Stimulated activated CD4-positive, alpha-beta T cell treated with anti-CD3 and anti-CD28 coated beads, Interleukin-15, amount 100 ng/mL, for 48 hours (primary cell): ENCODE measurements at regions not wholly inside any gene's neighbourhood (a gene's known extent, or its start where the extent isn't known, plus 50 kb on each side); places are given as distances from the start of the nearest gene placed in this dataset.

Experiments
- DNase-seq, 2 donors: peaks; one replicate each; pipeline ENCODE4 v3.0.0-alpha.2; 2020; ENCODE audit warnings: low read depth in 2 of 2

DNA sequence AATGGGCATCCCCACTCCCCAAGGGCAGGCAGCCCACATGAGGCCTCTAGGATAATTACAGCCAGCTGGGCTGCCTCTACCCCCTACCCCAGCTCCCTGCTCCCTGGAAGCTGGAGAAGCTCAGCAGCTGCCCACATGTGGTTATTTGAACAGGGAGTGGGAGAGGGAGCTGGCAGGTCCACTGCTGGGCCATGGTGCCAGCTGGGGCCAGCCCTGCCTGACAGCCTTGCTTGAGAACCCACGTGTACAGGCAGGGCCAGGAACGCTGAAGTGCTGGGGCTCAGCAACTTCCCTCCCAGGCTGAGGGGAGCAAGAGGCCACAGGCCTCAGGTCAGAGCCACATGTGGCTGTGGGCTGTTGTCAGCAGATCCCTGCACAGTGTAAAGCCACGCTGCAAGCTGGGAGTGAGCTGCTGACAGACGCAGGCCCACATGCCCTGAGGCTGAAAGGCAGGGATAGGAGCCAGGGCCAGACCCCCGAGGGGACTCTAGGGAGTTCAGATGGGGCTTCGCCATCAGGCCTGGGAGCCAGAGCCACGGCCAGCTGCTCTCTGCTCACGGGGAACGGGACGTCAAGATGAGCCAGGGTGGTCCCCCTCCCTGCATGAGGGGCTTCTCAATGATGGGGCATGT, 129.0 kb downstream of the SYF2 start:
- DNase-seq, result no peak

DNA sequence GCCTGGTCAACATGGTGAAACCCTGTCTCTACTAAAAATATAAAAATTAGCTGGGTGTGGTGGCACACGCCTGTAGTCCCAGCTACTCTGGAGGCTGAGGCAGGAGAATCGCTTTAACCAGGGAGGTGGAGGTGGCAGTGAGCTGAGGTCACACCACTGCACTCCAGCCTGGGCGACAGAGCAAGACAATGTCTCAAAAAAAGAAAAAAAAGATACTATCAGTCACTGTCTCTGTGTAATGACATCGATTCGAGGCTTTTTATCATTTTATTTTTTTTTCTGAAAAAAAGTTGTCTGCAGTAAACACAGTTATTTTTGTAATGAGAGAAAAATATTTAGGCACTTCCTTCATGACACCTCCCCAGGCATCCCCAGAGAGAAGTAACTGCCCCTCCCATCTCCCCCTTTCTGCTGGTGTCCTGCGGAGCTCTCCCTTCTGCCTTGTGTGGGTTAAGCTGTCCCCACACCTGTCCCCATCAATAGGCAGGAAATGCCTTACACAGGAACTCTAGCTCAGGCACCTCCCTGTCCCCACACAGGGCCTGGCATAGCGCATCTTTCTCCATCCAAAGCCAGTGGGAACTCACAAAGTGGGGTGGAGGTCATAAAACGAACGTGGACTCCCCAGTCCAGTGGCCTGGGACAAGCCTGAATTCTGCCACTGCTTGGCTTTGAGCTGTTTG, 132.0 kb downstream of the SYF2 start:
- DNase-seq, result no peak

GRCh38 chr1:25099343-25099951, 132.9 kb downstream of the SYF2 start:
- DNase-seq, result no peak

DNA sequence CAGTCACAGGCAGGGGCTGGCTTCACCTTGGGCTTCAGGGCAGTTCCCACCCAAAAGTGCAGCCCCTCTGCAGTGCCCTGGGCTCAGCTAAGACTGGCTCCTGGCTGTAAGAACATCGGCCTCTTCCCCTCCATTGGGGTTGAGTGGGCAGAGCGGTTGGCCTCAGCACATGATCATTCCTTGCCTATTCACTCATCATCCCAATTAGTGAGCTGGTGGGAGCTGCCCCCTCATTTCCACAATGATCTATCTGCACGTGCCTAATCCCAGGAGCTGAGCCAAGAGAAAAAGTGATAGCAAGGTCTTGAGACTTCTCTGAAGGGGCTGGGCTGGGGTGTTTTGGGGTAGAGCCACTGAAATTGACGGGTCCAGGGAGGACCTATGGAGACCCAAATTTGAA, 133.6 kb downstream of the SYF2 start:
- no peak for DNase-seq

DNA sequence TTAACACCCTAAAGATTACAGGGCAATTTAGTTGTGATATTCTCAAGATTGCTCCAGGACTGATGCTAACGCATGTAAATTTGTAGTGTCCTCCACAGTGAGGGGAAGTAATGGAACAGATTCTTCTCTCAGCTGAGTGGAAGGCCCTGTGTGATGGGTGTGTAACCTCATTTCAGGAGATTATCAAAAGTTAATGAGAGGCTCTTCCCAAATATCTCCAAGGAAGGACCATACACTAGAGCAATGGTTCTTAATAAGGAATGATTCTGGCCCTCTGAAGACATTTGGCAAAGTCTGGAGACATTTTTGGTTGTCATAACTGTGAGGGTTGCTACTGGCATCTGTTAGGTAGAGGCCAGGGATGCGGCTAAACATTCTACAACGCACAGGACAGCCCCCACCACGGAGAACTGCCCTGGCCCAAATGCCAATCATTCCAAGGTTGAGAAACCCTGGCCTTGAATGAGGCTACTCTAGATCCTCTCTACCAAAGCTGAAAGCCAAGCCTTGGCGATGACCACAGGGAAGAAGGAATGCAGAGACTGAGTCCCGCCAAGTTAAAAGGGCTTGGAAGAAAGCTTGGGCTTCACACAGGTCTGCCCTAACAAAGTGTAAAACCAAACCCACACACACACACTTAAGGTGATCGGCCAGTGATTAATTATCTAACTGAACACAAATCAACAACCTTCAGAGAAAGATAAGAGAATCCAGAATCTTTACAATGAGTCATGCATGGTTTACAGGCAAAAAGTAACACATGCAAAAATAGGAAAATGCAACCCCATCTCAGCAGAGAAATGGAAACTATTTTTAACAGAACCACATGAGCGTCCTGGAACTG, 135.8 kb downstream of the SYF2 start:
- DNase-seq, result no peak

DNA sequence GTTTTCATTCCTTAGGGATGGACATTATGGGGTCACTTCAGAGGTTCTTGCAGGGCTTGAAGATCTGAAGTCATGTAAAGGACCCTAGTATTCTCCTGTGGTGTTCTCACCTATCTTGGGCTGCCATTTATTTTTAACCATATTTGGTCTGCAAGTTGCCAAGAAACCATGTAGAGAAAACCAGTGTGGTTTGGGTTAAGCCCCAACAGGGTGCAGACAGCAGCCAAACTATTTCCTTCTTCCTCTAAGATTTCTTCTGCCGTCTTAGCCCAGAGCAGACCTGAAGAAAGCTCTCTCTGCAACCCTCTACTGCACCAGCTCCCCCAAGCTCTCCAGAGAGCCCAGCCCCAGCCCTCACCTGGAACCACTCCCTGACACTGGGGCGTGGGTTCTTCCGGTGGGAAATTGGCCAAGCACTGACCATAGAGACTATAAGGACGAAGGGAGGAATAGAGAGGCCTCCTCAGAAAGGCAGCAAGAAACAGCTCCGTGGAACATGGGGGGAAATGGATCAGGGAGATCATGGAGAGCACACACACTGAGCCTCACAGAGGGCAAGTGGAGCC, 136.6 kb downstream of the SYF2 start:
- DNase-seq, result no peak

- no peak for DNase-seq
Measured at GRCh38 chr1:25094995-25095394, 137.3 kb downstream of the SYF2 start.

GRCh38 chr1:25094229-25094628, 138.1 kb downstream of the SYF2 start:
- DNase-seq, result no peak

DNA sequence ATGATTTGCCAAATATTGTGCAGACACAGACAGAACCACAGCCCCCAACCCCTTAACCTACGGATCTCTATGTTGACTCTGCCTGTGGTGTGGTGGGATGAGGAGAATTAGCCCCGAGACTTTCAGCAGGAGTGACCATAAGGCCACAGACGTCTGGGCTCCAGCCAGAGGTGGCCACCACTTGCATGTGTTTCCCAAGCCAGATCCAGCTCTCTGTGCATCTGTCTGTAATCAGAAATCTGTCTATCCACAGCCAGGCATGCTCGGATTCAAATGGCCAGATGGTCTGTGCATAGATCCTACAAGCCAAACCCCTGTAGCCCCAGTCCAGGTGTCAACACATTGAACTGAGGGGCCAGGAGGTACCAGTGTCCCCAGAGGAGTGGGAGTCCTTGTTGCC, 140.6 kb downstream of the SYF2 start:
- DNase-seq, result no peak

DNA sequence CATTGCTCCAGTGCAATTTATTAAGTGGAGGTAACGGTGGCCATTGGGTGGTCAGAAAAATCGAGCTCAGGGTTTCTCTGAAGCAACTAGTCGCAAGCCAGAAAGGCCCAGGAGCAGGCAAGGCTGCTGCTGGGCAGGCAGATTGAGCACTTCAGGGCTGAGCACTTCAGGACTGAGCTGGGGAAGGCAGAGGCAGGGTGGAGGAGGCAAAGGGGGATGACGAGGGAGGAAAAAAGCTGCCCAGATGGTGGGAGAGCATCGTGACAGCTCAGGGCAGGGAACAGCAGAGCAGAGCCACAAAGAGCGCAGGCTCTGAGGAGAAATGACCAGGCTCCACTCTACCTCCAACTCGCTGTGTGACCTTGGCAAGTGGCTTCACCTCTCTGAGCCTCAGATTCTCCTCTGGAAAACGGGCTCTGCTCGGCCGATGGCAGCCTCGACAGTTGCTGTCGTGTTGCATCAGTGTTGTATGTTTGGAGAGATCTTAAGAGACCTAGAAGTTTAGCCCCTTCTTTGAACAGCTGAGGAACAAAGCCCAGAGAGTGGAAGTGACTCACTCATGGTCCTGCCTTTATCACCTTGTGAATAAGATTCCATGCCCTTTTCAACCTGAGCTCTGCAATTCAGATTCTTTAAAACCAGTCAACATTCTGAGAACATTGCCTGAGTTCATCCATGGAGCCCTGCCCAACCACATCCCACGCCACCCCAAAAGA, 141.4 kb downstream of the SYF2 start:
- DNase-seq, result no peak

DNA sequence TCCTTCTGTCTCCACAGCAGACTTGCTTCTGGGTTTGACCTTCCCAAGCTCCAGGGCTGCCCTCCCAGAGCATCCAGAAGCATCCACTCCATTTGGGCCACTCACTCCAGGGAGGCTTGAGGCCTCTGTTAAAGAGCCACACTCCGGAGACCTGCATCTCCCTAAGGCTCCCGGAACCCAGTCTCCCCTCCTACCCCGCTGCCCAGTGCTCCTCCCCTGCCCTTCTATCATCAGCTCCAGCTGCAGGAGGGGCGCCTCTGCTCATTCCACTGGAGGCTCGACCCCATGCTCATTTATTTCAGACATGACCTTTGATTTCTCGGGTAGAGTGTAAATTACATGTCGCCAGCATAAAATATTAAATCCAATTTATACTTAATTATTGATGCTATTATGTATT, 142.5 kb downstream of the SYF2 start:
- no peak for DNase-seq

- no peak for DNase-seq
Measured at GRCh38 chr1:25088946-25089345, 143.4 kb downstream of the SYF2 start.

DNA sequence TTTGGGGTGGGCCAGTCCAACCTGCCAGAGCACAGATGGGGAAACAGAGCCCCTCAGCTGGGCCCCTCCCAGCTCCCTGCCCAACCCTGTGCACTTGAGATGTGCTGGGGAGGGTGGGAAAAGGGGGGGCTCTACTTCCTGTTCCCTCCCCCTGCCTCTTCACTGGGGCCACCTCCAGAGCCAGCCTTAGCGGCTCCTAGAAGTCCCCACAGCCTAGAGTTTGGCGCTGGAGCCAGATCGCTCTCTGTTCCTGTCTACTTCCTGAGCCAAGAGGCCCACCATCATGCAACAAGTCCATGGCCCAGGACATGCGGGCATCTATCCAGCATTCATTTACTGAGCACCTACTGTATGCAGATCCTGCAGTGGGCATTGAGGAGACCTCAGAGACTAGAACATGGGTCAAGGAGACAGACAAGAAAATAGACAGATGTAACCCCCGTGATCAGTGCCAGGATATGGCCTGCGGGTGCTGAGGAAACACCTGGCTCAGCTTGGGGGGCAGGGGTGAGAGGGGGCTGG, 144.1 kb downstream of the SYF2 start:
- no peak for DNase-seq

- DNase-seq, result no peak
Measured at GRCh38 chr1:25086518-25087079, 145.7 kb downstream of the SYF2 start.

- DNase-seq, result no peak
Measured at GRCh38 chr1:25084407-25084806, 147.9 kb downstream of the SYF2 start.

- no peak for DNase-seq
Measured at GRCh38 chr1:25083481-25084345, 148.6 kb downstream of the SYF2 start.

- no peak for DNase-seq
Measured at GRCh38 chr1:25082995-25083394, 149.3 kb downstream of the SYF2 start.

DNA sequence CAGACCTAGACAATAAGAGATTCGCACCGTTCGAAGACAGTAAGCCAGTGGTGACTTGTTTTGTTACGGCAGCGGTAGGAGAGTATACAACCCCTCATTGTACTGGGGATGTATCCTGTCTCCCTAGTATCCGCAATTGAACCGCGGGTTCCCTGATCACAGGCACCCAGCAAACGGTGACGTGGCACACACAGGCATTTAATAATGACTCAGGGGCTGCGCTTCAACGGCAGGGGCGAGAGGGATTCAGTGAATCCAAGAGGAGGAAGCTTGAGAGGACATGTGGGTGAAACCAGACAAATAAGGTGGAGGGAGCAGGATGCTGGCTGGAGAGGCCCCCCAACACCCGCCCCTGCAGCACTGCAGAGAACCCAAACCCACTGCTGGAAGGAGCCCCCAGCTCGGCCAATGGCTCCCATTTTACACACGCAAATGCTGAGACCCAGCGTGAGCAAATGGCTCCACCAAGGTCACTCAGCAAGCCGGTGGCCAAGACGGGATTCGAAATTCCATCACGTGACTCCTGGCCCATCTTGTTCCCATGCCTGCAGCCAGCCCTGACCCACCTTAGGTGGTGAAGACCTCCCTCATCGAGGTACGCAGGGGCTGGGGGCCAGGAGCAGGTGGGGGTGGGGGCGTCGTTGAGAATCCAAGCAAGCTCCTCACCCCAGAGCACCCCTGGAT, 149.9 kb downstream of the SYF2 start:
- no peak for DNase-seq

- no peak for DNase-seq
Measured at GRCh38 chr1:25081496-25081895, 150.8 kb downstream of the SYF2 start.
